HL-60 (cell line): ENCODE measurements at regions not wholly inside any gene's neighbourhood (a gene's known extent, or its start where the extent isn't known, plus 50 kb on each side); places are given as distances from the start of the nearest gene placed in this dataset.

Experiments
- DNase-seq, 2 experiments: peaks; one replicate each; pipeline ENCODE4 v3.0.0-alpha.2; 2010 to 2020; ENCODE audit warnings: low read depth in 1 of 2, low spot score in 1 of 2
- H3K27ac ChIP-seq: fragments of 250-450 bp; sonication (Bioruptor Pico); replicated peaks from 2 replicates; pipeline ENCODE4 v1.5.1; 2020; ENCODE audit warnings: mild to moderate bottlenecking, moderate library complexity
- H3K27me3 ChIP-seq: fragments of 250-450 bp; sonication (Bioruptor Pico); 2 replicates; pipeline ENCODE4 v1.5.1; 2021; ENCODE audit warnings: mild to moderate bottlenecking, moderate library complexity; ENCODE audit not compliant: insufficient read depth, poor library complexity, severe bottlenecking
- H3K4me3 ChIP-seq: replicated peaks from 2 replicates; pipeline ENCODE4 v1.5.1; 2011; ENCODE audit warnings: mild to moderate bottlenecking, control low read depth, low read length; ENCODE audit not compliant: insufficient read depth
- GABPA ChIP-seq: IDR thresholded peaks from 2 replicates; pipeline ENCODE4 v1.6.1; 2012; ENCODE audit warnings: low read depth
- POLR2AphosphoS5 ChIP-seq: IDR thresholded peaks from 2 replicates; pipeline ENCODE4 v1.6.1; 2012; ENCODE audit warnings: low read depth
- REST ChIP-seq: IDR thresholded peaks from 2 replicates; pipeline ENCODE4 v1.6.1; 2012; ENCODE audit warnings: low read depth; ENCODE audit not compliant: insufficient replicate concordance
- SPI1 ChIP-seq: IDR thresholded peaks from 2 replicates; pipeline ENCODE4 v1.6.1; 2012; ENCODE audit warnings: low read depth, mild to moderate bottlenecking, borderline replicate concordance
- TF ChIP-seq, protein P1 (sequence below): IDR thresholded peaks from one replicate; pipeline ENCODE4 v1.5.1; 2011; ENCODE audit warnings: low read length, control low read depth, inconsistent platforms; ENCODE audit not compliant: insufficient read depth

DNA sequence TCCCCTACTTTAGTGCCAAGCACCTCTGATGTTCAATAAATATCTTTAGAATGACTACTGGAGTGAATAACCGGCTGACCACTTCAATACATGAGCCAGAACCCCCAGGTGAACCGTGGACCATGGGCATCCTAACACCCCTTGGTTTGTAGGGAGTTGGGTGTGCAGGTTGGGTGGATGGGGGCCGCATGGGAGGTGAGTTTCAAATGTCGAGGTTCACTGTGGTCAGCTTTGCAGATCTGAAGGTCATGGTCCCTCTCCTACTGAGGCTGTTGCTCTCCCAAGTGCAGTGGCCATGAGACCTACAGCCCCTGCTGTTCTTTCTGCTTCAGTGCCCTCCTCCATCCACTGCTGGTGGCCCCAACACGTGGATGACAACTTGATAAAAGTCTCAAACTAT lies 178.0 kb upstream of the MKI67 start:
- H3K27ac ChIP-seq: no peak overlapping the region
- no peak for TF ChIP-seq REST
- TF ChIP-seq POLR2AphosphoS5: no peak
- no peak for TF ChIP-seq SPI1
- no peak for TF ChIP-seq GABPA
- TF ChIP-seq, protein P1, sequence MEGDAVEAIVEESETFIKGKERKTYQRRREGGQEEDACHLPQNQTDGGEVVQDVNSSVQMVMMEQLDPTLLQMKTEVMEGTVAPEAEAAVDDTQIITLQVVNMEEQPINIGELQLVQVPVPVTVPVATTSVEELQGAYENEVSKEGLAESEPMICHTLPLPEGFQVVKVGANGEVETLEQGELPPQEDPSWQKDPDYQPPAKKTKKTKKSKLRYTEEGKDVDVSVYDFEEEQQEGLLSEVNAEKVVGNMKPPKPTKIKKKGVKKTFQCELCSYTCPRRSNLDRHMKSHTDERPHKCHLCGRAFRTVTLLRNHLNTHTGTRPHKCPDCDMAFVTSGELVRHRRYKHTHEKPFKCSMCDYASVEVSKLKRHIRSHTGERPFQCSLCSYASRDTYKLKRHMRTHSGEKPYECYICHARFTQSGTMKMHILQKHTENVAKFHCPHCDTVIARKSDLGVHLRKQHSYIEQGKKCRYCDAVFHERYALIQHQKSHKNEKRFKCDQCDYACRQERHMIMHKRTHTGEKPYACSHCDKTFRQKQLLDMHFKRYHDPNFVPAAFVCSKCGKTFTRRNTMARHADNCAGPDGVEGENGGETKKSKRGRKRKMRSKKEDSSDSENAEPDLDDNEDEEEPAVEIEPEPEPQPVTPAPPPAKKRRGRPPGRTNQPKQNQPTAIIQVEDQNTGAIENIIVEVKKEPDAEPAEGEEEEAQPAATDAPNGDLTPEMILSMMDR: no peak

DNA sequence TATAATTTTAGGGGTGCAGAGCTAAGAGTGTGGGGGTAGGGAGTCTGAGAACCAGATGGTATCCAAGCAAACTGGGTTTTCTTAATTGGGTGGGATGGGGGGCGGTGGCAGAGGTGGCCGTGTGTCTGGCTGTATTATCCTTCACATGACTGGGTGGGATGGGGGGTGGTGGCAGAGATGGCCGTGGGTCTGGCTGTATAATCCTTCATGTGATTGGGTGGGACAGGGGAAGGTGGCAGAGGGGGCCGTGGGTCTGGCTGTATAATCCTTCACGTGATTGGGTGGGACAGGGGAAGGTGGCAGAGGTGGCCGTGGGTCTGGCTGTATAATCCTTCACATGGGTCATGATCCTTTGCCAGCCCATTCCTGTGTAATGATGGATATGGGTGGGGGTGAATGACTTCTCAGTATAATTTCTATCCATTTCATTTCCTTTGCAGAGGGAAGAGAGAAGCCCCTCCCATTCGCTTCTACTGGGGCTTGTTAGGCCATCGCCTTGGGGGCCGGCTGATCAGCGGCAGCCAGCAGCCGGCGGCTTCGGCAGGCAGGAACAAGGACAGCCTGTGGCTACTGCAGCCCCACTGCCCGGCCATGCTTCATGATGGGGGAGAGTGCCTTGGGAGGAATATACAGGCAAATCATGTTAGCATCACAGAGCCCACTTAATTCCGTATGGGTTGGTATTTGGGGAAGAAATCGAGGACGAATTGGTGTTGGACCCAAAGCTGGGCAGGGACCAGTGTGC lies 179.6 kb upstream of the MKI67 start:
- TF ChIP-seq REST (no peak), GABPA (no peak), POLR2AphosphoS5 (no peak), SPI1 (no peak)
- TF ChIP-seq, protein P1: no peak
- no peak overlapping the region for H3K4me3 ChIP-seq
- no peaks in the 10 kb centered on the region for H3K27me3 ChIP-seq
- no peak for DNase-seq
- no peak overlapping the region for H3K27ac ChIP-seq

More for the DNA sequence above, 178.0 kb upstream of the MKI67 start:
- H3K4me3 ChIP-seq: no peak overlapping the region
- DNase-seq: no peak
- no peaks in the 10 kb centered on the region for H3K27me3 ChIP-seq

DNA sequence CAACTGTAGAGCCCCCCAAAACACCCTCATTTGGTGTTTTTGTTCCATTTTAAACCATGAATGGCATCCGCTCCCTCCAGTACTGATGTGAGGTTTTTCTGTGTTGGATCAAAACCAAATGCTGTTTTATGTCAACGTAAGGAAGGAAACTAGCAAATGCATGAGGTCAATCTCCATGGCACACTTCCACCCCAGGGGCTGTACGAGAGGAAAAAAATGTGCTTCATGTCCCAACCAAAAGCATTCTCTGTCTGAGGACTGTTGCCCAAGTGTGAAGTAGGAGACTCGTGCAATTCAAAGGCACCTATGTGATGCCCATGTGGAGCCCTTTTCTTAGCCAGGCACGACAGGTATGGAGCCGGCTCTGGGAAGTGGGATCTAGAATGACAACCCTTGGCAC lies 180.3 kb upstream of the MKI67 start:
- Histone ChIP-seq H3K27ac (no peak overlapping the region), H3K4me3 (no peak overlapping the region), H3K27me3 (no peaks in the 10 kb centered on the region)
- DNase-seq: no peak
- TF ChIP-seq SPI1: no peak
- TF ChIP-seq, protein P1: no peak

DNA sequence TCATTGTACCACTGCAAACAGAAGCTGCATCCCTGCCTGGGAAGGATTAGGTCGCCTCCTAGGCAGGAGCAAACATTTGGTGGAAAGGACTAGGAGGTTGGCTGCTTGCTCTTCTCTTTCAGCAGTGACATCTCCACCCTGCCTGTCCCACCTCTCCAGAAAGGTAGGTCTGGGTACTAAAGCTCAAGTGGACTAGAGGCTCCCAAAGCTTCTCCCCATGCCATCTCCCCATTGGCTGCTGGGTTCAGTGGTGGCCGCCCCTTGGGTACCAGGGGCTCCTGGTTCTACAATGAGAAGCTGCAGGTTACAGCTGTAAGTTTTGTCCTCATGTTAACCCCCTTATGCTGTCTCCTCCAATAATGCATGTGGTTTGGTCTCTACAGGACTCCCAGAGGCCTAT lies 180.7 kb upstream of the MKI67 start:
- H3K27me3 ChIP-seq: no peaks in the 10 kb centered on the region
- H3K4me3 ChIP-seq: no peak overlapping the region
- no peak overlapping the region for H3K27ac ChIP-seq
- TF ChIP-seq REST (no peak), SPI1 (no peak), GABPA (no peak), POLR2AphosphoS5 (no peak)
- TF ChIP-seq, protein P1: no peak
- DNase-seq: no peak
